Esophagus muscularis mucosa (tissue), 3 donors: ENCODE measurements at regions not wholly inside any gene's neighbourhood (a gene's known extent, or its start where the extent isn't known, plus 50 kb on each side); places are given as distances from the start of the nearest gene placed in this dataset.

Source experiments
- CTCF ChIP-seq, 3 experiments: fragments of 200-600 bp in 2 of 3; fragments of 450-650 bp in 1 of 3; sonication (generic) in 2 of 3; IDR thresholded peaks; one replicate each; pipeline ENCODE4 v1.5.1; 2017 to 2019; ENCODE audit warnings: antibody characterized with exemption in 3 of 3, mild to moderate bottlenecking in 2 of 3, moderate library complexity in 1 of 3
- POLR2A ChIP-seq: fragments of 450-650 bp; IDR thresholded peaks from one replicate; pipeline ENCODE4 v1.6.1; 2017; ENCODE audit warnings: antibody characterized with exemption, moderate library complexity, mild to moderate bottlenecking, low read depth
- POLR2AphosphoS5 ChIP-seq, 2 donors: sonication (generic); formaldehyde crosslinking; IDR thresholded peaks; one replicate each; pipeline ENCODE4 v1.6.1; 2017; ENCODE audit warnings: antibody characterized with exemption in 2 of 2

GRCh38 chr3:43970351-43970750 lies 271.3 kb upstream of the TOPAZ1 start:
- TF ChIP-seq POLR2A, result no peak
- TF ChIP-seq POLR2AphosphoS5 (IDR thresholded peaks at IDR 0.05), result no peak
- TF ChIP-seq CTCF (IDR thresholded peaks at IDR 0.05), result no peak
